Effector CD4-positive, alpha-beta T cell (primary cell): ENCODE measurements at regions not wholly inside any gene's neighbourhood (a gene's known extent, or its start where the extent isn't known, plus 50 kb on each side); places are given as distances from the start of the nearest gene placed in this dataset.
"Not testable (repeated sequence)": the region's sequence is repeated elsewhere in the genome, so short reads cannot be mapped to it uniquely, and the experiment has no call there.

Experiments
- DNase-seq: peaks from one replicate; pipeline ENCODE4 v3.0.0-alpha.2; 2020

- no peak for DNase-seq
These were observed 202.1 kb upstream of the WWC1 start for GRCh38 chr5:168089201-168089887.

DNA sequence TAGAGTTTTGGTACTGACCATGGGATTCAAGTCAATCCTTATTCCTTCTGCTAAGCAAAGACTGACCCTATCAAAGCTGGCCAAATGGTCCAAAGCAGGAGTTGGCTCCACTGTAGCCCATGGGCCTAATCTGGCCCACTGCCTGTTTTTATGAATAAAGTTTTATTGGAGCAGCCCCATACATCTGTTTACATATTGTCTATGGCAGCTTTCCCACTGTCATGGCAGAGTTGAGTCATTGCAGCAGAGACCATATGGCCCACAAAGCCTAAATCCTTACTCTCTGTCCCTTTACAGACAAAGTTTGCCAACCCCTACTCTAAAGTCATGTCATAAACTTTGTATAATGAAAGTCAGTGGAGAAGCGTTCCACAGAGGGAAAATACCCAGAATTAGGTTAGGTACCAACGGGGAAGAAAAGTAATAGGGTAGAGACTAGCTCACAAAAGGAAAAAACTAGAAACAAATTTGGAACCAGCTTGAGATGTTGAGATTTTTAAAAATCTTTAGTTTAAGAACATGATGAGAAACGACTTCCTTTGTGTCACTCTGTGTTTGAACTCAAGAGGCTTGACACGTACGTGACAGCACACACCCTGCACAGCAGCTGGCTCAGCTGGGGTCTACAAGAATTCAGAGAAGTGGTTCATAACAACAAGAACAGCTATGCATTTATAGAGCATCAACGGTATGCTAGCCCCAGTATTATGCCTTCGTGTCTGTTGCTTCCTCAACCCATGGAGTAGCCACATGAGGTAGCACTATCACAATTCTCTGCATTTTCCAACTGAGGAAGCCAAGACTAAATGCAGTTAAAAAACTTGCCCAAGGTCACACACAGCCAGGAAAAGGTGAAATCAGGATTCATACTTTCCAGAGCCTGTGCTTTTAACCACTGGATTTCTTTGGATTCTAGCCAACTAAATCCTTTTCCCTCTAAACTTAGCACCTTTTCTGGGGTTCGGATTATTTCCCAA, 198.9 kb upstream of the WWC1 start:
- no peak for DNase-seq

GRCh38 chr5:168093200-168093910, 198.1 kb upstream of the WWC1 start:
- no peak for DNase-seq

DNA sequence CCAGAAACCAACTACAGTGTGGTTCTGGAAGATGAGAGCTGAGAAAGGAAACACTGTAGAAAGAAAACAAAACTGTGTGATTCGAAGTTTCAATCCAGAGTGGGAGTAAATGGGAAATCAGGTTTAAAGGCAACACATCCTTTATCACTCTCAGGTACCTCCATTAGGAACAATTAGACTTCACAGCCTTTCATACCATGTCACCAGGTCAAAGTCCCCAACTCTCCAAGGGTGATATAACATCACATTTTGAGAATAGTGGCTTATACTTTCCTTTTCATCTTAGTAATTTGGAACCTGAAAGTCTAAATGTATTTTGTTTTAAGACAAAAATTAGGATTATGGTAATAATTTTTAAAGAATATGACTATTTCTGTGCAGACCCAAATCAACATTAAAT, 194.9 kb upstream of the WWC1 start:
- no peak for DNase-seq

- DNase-seq: no peak
These were observed 193.4 kb upstream of the WWC1 start for GRCh38 chr5:168097876-168098653.

GRCh38 chr5:168101352-168101751, 190.1 kb upstream of the WWC1 start:
- no peak for DNase-seq

DNA sequence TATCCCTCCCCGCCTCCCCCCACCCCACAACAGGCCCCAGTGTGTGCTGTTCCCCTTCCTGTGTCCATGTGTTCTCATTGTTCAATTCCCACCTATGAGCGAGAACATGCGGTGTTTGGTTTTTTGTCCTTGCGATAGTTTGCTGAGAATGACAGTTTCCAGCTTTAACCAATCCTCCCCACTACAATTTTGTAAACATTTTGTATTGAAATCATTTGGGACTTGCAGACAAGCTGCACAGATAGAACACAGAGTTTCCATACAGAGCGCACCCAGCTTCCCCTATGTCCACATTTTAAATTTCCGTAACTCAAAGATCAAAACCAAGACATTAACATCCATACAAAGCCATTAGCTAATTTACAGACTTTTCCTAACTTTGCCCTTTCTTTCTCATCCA, 188.4 kb upstream of the WWC1 start:
- not testable (repeated sequence) for DNase-seq

GRCh38 chr5:168104350-168104749, 187.1 kb upstream of the WWC1 start:
- no peak for DNase-seq

DNA sequence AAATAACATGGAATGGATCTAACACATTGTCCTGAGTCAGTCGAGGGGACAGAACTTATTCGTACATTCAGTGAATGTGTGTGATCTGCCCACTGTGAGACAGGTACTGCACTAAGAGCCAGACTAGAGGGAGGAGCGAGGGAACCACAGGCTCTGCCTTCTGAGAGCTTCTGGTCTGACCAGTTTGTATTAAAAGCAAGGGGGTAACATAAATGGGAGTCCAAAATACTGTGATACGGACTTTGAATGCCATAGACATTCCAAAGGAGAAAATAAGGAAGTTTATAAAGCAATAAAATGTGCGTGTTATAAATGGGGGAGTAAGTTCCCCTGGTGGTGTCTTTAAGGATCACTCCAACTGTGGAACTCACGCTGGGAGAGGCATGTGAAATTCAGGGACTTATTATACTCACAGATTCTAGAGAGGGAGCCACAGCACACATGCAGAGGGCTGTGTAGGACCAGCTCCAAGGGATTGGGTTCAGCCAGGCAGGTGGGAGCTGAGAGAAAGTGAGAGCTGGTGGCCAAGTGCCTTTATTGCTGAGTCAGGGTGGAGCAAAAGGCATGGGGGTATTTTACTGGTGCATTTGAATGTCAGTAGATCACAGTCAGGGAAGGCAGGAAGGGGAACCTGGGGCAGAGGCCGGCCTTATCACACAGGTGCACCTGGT, 186.5 kb upstream of the WWC1 start:
- DNase-seq: no peak

DNA sequence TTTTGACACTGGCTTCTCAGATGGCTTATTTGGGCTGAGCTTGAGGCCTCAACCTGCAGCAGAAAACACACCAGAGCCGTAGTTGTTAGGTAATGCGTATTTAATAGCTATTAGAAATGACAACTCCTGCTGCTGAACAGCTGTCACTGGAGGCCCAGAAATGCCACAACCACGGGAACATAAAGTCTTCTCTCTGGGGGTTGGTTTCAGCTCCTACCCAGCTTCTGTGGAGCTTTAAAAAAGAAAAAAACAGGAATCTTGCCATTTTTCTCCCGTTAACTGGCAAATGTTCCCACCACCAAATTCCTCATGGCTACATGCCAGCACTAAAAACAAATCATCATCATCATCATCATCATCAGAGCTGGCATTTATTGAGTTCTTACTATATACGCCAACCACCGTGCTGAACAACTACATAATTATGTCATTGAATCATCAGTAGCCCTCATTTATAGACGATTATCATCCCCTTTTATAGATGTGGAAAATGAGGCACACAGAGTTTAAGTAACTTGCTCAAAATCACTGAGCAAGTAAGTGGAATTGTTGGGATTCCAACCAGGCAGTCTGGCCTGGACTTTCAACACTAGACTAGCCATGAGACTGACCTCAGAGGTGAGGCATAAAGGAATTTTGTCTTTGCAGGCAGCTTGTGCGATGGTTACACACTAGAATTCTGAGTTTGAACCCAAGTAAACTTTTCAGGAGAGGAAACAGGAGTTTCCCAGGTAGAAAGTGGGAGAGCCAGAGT, 185.3 kb upstream of the WWC1 start:
- no peak for DNase-seq

GRCh38 chr5:168109441-168109840, 182.0 kb upstream of the WWC1 start:
- no peak for DNase-seq

GRCh38 chr5:168110384-168110783, 181.1 kb upstream of the WWC1 start:
- DNase-seq: no peak

- no peak for DNase-seq
These were observed 180.3 kb upstream of the WWC1 start for GRCh38 chr5:168110870-168111832.

GRCh38 chr5:168114444-168115017, 176.9 kb upstream of the WWC1 start:
- DNase-seq: no peak

DNA sequence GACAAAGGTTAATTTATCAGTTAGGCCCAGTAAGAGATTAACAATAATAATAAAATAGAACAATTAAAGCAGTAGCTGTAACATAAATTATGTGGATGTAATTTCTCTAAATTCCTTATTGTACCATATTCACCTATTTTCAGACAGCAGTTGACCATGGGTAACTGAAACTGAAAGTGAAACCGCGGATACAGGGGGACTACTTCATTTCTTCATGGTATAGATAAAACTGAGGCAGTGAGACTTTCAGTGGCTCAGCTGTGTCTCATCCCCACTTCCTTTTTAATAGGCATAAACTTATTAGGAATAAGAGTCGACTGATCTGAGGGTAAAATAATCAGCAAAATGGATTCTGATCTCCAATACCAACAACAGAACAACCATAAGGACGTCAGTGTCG, 174.0 kb upstream of the WWC1 start:
- DNase-seq: no peak

DNA sequence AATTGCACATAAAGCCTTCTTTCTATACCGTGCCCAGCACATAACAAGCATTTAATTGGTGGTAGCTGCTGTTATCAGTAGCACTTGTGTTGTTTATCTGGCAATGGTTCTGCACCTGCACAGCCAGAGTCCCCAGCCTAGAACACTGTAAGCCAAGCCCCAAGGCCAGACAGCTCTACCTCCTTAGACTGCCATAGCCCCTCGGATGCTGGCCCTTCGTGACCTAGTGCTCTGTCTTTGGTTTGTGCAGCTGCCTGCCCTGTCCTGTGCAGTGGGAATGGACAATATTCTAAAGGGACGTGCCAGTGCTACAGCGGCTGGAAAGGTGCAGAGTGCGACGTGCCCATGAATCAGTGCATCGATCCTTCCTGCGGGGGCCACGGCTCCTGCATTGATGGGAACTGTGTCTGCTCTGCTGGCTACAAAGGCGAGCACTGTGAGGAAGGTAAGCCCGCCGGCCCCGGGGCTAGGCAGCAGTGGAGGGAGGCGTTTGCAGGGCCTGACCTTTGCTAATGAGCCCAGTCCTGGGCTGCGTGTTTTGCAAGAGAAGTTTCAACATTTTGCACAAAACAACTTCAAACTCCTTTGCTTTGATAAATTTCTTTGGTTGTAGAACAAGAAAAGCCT, 173.3 kb upstream of the WWC1 start:
- DNase-seq: no peak

GRCh38 chr5:168120401-168121137, 170.9 kb upstream of the WWC1 start:
- no peak for DNase-seq

- DNase-seq: no peak
These were observed 170.3 kb upstream of the WWC1 start for GRCh38 chr5:168121138-168121494.
